Right renal cortex interstitium (tissue), 3 donors: ENCODE measurements at regions not wholly inside any gene's neighbourhood (a gene's known extent, or its start where the extent isn't known, plus 50 kb on each side); places are given as distances from the start of the nearest gene placed in this dataset.

Experiments used
- DNase-seq, 3 donors: peaks; one replicate each; pipeline ENCODE4 v3.0.0-alpha.2; 2013; ENCODE audit warnings: low read depth in 3 of 3, low spot score in 2 of 3

DNA sequence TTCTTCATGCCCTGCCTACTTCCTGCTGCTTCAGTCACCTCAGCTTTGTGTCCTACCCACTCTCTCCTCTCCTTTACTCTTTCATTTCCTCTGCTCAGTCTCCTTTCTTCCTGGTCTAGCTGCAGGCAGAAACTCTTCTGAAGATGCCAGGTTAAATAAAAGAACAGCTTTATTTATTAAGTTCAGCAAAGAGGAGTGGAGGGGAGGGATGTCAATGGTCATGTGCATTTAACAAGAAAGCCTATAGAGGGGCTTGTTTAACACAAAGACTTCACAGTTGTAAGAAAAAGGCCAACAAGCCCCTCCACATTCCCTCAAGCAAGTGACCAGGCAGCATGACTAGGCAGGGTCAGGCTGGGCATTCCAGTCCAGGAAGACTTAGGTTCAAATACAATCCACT, 609.2 kb downstream of the INSC start:
- DNase-seq = no peak

GRCh38 chr11:15724601-15725000, 609.9 kb downstream of the INSC start:
- no peak for DNase-seq

DNA sequence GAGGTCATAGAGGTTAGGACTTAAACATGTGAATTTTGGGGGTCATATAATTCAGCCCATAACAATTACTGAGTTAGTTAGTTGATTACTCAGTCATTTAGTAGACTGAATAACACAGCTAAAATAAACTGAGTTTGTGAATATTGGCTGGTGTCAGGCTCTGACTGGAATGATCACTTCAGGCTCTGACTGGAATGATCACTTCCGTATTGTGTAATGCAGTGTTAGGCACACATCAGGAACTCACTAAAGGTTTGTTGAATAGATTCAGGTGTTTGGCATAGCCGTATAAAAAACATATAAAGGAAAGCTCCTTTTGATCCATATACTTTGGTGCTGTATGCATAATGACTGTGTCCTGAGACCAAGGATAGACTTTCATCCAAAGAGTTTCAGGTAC, 610.5 kb downstream of the INSC start:
- DNase-seq = no peak

DNA sequence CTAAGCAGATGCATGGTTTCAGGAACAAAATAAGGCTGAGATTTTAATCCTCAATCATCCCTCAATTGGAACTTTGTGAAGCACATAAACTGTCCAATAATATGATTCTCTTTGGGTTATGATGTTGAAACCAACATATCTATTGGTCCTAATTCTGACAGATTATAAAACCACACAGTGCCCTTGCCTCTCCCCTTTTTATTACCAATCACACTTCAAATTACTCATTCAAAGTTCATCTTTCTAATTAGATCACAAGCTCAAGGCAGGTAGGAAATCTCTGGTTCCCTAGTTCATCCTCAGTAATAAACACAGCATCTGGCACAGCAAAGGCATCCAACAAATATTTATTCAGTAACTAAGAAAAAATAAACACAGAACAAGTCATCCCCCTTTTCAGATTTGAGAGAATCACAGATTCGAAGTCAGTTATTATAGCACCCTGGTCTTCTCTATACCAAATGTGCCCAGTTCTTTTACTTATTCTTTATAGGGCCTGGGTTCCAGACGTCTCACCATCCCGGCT, 611.6 kb downstream of the INSC start:
- DNase-seq = no peak

GRCh38 chr11:15726893-15727519, 612.3 kb downstream of the INSC start:
- DNase-seq = no peak

- DNase-seq = no peak
Observed at GRCh38 chr11:15727520-15727914, 612.8 kb downstream of the INSC start.

- DNase-seq = no peak
Observed at GRCh38 chr11:15728207-15728606, 613.5 kb downstream of the INSC start.

DNA sequence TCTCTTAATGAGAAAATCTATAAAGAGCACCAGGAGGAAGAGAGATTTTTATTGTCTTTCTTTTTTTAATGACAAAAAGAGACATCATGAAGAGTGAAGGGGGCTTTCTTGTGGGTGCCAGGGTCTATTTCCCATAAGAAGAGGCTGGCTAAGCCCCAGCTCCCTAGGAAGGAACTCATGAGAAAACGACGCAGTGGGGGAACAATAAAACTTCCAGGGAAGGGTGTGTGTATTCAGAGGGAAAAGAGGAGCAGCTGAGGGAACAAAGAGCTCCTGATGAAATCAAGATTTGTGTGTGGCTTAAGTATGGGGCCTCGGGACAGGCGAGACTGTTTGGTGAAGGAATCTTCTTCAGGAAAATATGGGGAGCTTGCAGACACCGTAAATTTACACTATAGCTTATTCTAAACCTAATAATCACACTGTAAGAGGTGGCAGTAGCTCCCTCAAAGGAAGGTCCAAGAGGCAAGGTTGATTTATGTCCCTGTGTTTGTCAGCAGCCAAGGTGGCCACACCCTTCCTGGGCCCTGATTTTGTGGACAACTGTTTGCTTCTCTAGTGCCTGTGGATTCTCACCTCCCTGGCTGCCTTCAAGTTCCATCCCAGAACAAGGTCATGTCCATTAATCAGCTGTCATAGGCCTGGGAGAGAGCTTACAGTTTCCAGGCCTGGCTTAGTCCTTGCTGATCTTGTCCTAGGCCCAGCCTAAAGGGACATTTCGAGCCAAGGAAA, 615.7 kb downstream of the INSC start:
- no peak for DNase-seq

DNA sequence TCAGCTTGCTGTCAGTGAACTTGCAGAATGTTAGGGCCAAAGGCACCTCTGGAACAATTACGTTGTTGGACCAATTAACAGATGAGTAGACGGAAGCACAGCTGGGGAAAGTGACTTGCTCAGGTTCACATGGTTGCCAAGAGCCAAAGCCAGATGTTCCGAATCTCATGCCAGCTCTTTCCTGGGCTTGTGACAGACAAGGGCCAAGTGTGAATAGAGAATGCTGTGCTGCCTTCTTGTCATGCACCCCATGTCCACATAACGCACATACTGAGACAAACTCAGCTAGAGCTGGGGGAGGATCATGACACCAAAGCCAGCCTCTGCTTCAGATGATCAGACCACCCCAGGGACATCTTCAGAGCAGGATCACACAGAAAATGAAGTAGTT, 616.3 kb downstream of the INSC start:
- no peak for DNase-seq

- no peak for DNase-seq
Observed at GRCh38 chr11:15735706-15736105, 620.6 kb downstream of the SOX6 start.

- no peak for DNase-seq
Observed at GRCh38 chr11:15737320-15737719, 619.0 kb downstream of the SOX6 start.

DNA sequence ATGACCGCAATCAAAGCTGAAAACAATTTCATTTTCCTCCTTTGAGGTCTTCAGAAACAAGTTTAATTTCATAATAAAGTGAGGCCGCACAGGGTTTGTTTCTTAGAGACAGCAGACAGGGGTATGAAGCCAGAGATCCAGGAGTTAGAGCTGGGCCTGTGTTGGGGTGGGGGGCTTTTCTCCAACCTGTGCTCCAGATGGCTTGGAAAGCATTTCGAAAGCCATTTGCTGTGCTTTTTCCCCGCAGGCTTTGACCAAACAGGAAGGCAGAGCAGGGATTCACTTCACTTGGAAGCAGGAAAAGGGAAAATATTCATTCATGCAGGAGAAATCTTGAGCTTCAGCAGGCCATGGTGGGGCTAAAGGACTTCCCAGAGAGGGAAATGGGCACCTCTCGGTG, 617.4 kb downstream of the SOX6 start:
- no peak for DNase-seq

DNA sequence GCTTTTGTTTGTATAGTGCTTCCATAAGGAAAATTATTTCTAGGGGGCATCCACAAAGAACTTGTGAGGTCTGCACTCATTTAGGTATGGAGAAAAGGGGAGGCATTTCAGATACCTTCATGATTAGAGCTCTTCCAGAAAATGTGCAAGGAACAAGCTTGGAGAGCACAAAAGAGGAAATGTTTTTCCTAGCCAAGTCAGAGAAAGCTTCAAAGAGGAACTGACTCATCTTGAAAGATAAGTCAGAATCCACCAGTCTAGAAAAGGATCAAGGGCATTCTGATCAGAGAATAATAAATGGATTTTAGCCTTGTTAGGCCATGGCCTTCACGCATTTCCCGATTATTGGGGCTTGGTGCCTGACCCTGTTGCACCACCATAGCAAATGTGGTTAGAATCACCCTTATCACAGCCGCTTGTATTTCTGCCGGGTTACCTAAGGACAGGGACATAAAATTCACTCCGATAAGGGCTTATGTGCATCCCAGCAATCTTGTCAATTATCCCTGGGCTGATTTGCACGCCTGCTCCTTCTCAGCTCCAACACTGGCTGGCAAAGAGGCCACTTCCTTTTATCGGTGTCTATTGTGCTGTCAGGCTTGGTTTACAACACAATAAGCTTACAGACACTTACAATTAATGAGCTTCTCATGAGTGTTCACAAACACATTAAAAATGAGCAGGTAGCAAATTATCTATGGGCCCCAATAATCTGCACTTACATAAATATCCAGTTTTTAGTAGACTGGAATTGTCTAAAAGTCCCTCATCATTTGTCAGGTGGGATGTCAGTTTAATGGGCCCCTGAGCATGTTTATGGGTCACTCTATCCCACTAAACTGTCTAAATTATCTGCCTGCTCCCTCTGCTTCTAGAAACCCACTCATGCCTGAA, 613.5 kb downstream of the SOX6 start:
- DNase-seq = no peak

GRCh38 chr11:15744693-15745092, 611.7 kb downstream of the SOX6 start:
- DNase-seq = no peak

GRCh38 chr11:15745266-15745665, 611.1 kb downstream of the SOX6 start:
- DNase-seq = no peak

GRCh38 chr11:15747671-15748070, 608.7 kb downstream of the SOX6 start:
- no peak for DNase-seq

DNA sequence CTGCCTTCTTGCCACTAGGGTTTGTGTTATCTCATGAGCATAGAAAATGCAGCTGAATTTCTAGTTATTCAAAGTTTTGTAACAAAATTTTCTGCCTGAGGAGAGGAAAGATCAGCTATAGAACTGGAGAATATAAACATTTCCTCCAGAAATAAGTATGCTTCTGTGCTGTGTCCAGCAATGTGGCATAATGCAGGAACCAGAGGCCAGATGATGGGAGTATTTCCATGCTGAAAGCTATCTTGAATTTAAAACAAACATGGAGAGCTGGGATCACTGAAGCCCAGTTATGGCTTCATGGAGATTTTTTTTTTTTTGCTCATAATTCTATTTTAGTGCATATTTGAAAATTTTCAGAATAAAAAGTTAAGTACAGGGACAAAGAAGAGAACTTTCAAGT, 608.2 kb downstream of the SOX6 start:
- DNase-seq = no peak

DNA sequence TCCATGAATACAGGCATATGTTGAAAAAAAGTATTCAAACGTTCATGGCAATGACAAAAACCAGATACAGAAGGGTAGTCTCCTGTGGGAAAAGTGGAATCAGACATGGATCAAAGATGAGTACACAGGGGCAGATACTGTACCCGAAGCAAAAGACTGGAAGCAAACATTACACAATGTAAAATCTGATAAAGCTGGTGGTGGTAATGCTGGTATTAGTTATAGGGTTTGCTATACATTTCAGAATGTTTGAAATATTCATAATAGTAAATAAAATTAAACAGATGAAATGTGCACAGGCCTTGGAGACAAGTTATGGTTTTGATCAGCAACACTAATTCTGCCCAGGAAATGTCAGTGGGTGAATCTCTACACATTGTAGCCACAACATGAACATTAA, 607.6 kb downstream of the SOX6 start:
- DNase-seq = no peak

DNA sequence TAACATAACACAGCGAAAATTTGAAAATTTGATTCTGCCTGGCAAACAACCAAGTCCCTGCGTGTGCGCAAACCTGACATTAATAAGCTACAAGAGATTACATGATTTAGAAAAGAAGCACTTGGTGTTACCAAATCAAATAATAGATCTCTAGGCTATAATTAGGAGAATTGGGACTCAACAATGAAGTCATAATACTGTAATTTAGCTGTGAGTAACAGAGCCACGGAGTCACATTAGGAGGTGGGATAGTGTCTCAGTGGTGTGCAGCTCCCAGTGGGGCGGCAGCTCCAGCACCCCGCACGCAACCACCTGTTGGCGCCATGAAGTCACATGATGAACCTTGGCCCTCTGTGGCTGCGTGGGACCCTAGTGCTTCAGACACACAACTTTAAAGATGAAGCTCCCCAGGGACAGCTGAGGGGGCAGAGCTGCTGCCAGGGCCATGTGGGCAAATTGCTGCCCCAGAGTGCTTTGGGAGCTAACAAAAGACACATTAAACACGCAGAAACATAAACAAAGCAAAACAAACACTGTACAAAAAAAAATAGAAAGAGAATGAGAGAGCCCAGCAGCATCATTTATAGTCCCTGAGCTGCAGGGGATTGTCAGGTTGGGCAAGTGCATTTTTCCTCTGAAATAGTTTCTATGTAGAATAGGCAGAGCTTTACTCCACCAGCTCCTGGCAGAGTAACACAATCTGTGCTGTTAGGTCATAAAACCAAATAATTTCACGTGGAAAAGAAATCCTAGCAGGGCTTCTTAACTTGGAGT, 605.6 kb downstream of the SOX6 start:
- DNase-seq = no peak

- no peak for DNase-seq
Observed at GRCh38 chr11:15754221-15754620, 602.1 kb downstream of the SOX6 start.
